ENCODE measurements at regions not wholly inside any gene's neighbourhood (a gene's known extent, or its start where the extent isn't known, plus 50 kb on each side); places are given as distances from the start of the nearest gene placed in this dataset.
"Not testable (repeated sequence)": the region's sequence is repeated elsewhere in the genome, so short reads cannot be mapped to it uniquely, and the experiment has no call there.

DNA sequence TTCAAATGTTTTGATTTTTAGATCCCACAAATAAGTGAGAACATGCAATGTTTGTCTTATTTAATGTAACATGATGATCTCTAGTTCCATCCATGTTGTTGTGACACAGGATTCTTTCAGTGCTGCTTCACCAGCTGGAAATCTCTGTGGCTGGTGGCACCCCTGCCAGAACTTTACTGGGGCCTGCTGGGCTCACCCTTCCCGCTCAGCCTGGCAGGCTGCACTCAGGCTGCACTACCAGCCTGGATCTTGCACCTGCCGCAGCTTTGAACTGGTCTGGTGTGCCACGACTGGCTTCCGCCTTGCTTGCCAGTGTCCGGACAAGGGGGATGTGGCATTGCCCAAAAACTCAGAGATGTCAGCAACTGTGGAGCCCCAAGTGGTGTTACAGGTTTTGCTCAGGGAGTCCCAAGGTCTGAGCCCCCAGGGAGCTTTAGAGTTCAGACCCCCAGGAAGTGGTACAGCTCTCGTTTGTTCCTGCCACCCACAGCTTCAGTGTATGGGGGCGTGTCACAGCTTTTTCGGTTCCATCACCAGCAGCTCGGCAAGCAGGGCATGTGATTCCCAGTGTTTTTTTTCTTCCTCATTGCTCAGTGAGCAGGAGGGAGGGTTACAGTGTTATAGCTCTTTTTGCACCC, 72.3 kb upstream of the SYNCRIP start:
- Mint-ChIP-seq H3K4me3 (no peak overlapping the region), H3K36me3 (peaks cover 5% of the 10 kb centered on the region), H3K9me3 (ENCODE audit: low read depth) (peaks cover 5% of the 10 kb centered on the region), H3K27ac (no peak overlapping the region), H3K27me3 (peaks cover 4% of the 10 kb centered on the region), H3K4me1 (ENCODE audit: low read depth) (no peaks in the 10 kb centered on the region)

DNA sequence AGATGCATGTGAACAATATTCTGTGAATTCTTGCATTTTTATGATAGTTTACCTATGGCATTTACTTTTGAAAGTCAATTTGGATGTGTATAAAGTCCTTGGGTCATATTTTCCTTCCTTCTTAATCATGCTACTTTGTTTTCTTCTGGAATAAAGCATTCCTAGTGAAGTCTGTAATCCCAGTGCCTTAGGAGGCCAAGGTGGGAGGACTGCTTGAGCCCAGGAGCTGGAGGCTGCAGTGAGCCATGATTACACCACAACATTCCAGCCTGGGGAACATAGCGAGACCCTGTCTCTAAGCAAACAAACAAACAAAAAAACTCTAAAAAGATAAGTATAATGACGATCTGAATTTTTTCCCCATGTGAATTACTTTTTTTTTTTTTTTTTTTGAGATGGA, 69.7 kb upstream of the SYNCRIP start:
- Mint-ChIP-seq H3K36me3 (peaks cover 5% of the 10 kb centered on the region), H3K9me3 (ENCODE audit: low read depth) (peaks cover 5% of the 10 kb centered on the region), H3K4me1 (ENCODE audit: low read depth) (no peaks in the 10 kb centered on the region), H3K27ac (no peak overlapping the region), H3K4me3 (no peak overlapping the region), H3K27me3 (peaks cover 4% of the 10 kb centered on the region)

DNA sequence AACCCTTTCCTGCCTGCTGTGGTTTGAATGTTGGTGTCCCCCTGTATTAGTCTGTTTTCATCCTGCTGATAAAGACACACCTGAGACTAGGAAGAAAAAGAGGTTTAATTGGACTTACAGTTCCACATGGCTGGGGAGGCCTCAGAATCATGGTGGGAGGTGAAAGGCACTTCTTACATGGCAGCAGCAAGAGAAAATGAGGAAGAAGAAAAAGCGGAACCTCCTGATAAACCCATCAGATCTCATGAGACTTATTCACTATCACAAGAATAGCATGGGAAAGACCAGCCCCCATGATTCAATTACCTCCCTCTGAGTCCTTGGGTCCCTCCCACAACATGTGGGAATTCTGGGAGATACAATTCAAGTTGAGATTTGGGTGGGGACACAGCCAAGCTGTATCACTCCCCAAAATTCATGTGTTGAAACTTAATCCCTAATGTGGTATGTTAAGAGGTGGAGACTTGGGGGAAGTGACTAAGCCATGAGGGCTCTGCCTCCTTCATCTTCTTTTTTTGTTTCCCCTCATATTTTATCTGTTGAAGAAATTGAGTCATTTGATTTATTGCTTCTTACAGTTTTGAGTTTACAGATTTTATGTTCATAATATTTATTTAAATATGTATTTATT, 64.9 kb upstream of the SYNCRIP start:
- not testable (repeated sequence) for H3K36me3 Mint-ChIP-seq; H3K4me1 Mint-ChIP-seq (ENCODE audit: low read depth); H3K4me3 Mint-ChIP-seq; H3K27me3 Mint-ChIP-seq; H3K27ac Mint-ChIP-seq; H3K9me3 Mint-ChIP-seq (ENCODE audit: low read depth)

DNA sequence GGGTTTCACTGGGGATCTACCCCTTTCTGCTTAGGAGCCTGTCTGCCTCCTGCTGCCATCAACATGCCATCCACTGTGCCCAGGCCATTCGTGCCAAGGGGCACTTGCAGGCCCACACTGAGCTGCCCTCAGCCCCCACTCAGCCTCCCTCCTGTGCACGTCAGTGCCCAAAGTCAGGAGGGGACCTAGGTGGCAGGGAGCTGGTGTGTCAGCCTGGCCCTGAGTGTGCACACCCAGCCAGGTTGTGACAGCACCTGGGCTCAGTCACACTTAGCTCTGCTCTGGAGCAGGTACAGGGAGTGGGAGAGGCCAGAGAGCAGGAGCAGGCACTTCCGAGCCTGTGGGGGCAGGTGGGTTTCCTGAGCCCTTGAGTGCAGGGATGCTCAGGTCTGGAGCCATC, 63.6 kb upstream of the SYNCRIP start:
- no peak overlapping the region for H3K27ac Mint-ChIP-seq
- no peaks in the 10 kb centered on the region for H3K9me3 Mint-ChIP-seq (ENCODE audit: low read depth)
- no peaks in the 10 kb centered on the region for H3K36me3 Mint-ChIP-seq
- no peaks in the 10 kb centered on the region for H3K27me3 Mint-ChIP-seq
- no peak overlapping the region for H3K4me3 Mint-ChIP-seq
- H3K4me1 Mint-ChIP-seq (ENCODE audit: low read depth) = no peaks in the 10 kb centered on the region

DNA sequence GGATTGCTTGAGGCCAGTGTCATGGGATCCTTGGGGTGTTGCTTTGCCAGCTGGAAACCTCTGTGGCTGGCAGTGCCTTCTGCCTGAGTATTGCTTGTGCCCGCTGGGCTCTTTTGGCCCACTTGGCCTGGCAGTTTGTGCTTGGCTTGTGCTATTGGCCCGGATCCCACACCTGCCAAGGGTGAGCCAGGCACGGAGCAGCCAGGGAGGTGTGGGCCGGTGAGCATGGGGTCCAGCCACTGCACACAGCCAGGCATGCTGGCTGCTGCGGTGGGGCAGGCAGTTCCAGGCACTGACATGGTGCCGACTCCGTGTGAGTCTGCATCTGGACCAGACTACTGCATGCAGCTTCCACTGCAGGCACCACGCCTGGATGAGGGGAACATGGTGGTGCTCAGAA, 62.5 kb upstream of the SYNCRIP start:
- Mint-ChIP-seq H3K9me3 (ENCODE audit: low read depth) (no peaks in the 10 kb centered on the region), H3K4me3 (no peak overlapping the region)

DNA sequence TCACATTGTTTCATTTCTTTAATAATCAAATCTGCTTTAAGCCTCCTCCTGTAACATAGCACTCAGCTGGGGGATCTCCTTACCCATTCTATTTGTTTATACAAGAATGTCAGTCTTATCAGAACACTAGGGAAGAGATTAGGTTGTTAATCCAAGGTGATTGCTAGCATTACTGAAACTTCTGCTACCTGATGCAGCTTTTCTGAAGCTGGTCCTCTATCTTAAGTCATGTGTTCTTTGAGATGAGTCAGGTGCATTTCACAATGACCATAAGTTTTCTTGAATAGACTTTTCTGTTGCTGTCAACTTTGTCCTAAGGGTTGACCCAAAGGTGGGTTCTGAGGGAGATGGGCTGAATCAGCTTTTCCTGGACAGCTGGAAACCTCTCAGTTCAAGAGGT, 60.7 kb upstream of the SYNCRIP start:
- H3K27ac Mint-ChIP-seq = no peak overlapping the region
- H3K4me3 Mint-ChIP-seq = no peak overlapping the region
- H3K4me1 Mint-ChIP-seq (ENCODE audit: low read depth) = no peaks in the 10 kb centered on the region
- no peaks in the 10 kb centered on the region for H3K27me3 Mint-ChIP-seq
- no peaks in the 10 kb centered on the region for H3K9me3 Mint-ChIP-seq (ENCODE audit: low read depth)
- no peaks in the 10 kb centered on the region for H3K36me3 Mint-ChIP-seq

More for the DNA sequence above, 62.5 kb upstream of the SYNCRIP start:
- no peaks in the 10 kb centered on the region for H3K27me3 Mint-ChIP-seq
- no peaks in the 10 kb centered on the region for H3K36me3 Mint-ChIP-seq
- H3K27ac Mint-ChIP-seq = no peak overlapping the region
- H3K4me1 Mint-ChIP-seq (ENCODE audit: low read depth) = no peaks in the 10 kb centered on the region

Data from activated naive CD8-positive, alpha-beta T cell (primary cell).